PFSK-1 (cell line): ENCODE measurements at regions not wholly inside any gene's neighbourhood (a gene's known extent, or its start where the extent isn't known, plus 50 kb on each side); places are given as distances from the start of the nearest gene placed in this dataset.

Experiments
- FOXP2 ChIP-seq: optimal IDR thresholded peaks from 2 replicates; pipeline ENCODE3; 2011; ENCODE audit warnings: borderline replicate concordance, control low read depth, inconsistent platforms; ENCODE audit not compliant: insufficient read depth; ENCODE audit errors: extremely low read length, extremely low read depth
- POLR2AphosphoS5 ChIP-seq: IDR thresholded peaks from 2 replicates; pipeline ENCODE4 v1.6.1; 2012; ENCODE audit warnings: low read depth, mild to moderate bottlenecking, control low read depth, low read length, moderate library complexity
- SIN3A ChIP-seq: IDR thresholded peaks from 2 replicates; pipeline ENCODE4 v1.6.1; 2012; ENCODE audit warnings: mild to moderate bottlenecking, low read length, moderate library complexity, borderline replicate concordance; ENCODE audit not compliant: insufficient read depth
- TAF1 ChIP-seq: IDR thresholded peaks from 2 replicates; pipeline ENCODE4 v1.6.1; 2012; ENCODE audit warnings: low read length, control low read depth, borderline replicate concordance; ENCODE audit not compliant: insufficient read depth
- TF ChIP-seq, protein P1 (sequence below), 2 experiments: IDR thresholded peaks; 2 replicates each; pipeline versions ENCODE4 v1.6.1 to v1.8.0; 2011 to 2012; ENCODE audit warnings: low read depth in 2 of 2, low read length in 2 of 2, control low read depth in 1 of 2, inconsistent platforms in 1 of 2, mild to moderate bottlenecking in 1 of 2, moderate library complexity in 1 of 2; ENCODE audit not compliant: insufficient read depth in 1 of 2

DNA sequence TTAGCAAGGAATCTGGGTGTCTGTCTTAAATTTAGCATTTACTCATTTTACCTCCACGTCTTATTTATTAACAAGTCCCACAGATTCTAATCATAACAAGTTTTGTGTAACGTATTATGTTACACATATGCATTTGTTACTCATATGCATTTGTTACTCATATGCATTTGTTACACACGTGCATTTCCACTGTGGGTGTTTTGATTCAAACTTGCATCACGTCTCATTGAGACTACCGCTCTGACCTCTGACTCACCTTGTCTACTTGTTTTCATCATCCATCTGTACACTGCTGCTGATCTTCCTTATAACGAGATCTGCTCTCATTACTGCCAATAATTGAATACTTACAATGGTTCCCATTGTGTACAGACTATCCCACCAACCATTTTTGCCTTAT lies 1141.4 kb downstream of the TBL1XR1 start:
- TF ChIP-seq SIN3A: no peak
- no peak for TF ChIP-seq TAF1
- TF ChIP-seq, protein P1, sequence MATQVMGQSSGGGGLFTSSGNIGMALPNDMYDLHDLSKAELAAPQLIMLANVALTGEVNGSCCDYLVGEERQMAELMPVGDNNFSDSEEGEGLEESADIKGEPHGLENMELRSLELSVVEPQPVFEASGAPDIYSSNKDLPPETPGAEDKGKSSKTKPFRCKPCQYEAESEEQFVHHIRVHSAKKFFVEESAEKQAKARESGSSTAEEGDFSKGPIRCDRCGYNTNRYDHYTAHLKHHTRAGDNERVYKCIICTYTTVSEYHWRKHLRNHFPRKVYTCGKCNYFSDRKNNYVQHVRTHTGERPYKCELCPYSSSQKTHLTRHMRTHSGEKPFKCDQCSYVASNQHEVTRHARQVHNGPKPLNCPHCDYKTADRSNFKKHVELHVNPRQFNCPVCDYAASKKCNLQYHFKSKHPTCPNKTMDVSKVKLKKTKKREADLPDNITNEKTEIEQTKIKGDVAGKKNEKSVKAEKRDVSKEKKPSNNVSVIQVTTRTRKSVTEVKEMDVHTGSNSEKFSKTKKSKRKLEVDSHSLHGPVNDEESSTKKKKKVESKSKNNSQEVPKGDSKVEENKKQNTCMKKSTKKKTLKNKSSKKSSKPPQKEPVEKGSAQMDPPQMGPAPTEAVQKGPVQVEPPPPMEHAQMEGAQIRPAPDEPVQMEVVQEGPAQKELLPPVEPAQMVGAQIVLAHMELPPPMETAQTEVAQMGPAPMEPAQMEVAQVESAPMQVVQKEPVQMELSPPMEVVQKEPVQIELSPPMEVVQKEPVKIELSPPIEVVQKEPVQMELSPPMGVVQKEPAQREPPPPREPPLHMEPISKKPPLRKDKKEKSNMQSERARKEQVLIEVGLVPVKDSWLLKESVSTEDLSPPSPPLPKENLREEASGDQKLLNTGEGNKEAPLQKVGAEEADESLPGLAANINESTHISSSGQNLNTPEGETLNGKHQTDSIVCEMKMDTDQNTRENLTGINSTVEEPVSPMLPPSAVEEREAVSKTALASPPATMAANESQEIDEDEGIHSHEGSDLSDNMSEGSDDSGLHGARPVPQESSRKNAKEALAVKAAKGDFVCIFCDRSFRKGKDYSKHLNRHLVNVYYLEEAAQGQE (IDR thresholded peaks at IDR 0.05; ENCODE audit: insufficient read depth in 1 of 2, low read depth in 2 of 2, low read length in 2 of 2): no peak
- TF ChIP-seq POLR2AphosphoS5: no peak
- TF ChIP-seq FOXP2: no peak

DNA sequence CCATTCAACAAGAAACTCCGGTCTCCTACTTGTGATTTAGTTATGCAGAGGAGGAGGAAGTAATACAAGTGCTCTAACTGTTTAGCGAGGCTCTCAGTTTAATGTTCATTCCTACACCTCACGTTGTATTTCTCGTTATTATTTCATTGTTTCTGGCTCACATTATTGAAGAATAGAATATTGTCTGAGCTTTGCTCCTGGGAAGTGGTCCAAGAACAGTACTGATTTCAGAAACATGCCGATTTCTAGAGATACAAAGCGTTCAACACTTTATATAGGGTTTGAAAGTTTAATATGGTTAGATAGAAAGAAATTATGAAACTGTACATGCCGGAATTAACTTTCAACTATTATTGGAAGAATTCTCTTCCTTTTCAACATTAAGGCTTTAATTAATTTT lies 1145.5 kb downstream of the TBL1XR1 start:
- no peak for TF ChIP-seq TAF1
- no peak for TF ChIP-seq FOXP2
- no peak for TF ChIP-seq SIN3A
- no peak for TF ChIP-seq POLR2AphosphoS5
- TF ChIP-seq, protein P1 (IDR thresholded peaks at IDR 0.05; ENCODE audit: insufficient read depth in 1 of 2, low read depth in 2 of 2, low read length in 2 of 2): no peak

DNA sequence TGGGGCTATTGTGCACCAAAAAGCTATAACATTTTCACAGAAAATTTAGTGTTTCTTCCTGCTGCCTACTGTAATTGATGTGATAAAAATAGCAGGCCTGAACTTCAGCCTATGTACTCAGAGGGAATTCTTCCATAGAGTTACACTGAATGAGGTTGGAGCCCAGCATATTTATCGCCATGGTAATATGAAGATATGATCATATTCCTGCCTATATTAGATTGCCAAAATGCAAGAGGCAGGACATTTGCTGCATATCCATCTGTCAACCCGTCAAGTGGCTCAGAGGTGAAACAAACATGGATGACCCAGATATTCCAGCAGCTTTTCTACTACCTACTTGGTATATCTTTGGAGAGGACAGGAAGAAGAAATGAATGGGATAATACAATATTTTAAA lies 1150.6 kb downstream of the TBL1XR1 start:
- TF ChIP-seq, protein P1 (IDR thresholded peaks at IDR 0.05; ENCODE audit: insufficient read depth in 1 of 2, low read depth in 2 of 2, low read length in 2 of 2): no peak
- no peak for TF ChIP-seq POLR2AphosphoS5
- no peak for TF ChIP-seq TAF1
- TF ChIP-seq FOXP2: no peak
- no peak for TF ChIP-seq SIN3A

DNA sequence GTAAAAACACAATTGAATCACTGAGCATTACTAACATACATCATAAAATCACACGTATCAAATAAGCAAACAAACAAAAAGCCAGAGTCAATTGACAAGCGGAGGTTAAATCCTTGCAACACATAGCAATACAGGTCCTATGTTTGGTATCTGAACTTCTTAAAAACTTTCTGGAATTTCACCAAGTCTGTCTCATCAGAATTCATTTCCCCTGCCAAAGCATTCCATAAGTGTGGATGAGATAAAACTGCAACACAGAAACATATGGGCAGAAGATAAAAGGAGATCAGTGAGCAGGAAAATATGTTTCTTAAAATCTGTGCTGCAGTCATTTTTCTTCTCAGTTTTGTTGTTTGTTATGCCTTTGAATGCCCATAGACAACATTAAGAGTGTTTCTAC lies 1155.5 kb downstream of the TBL1XR1 start:
- TF ChIP-seq, protein P1 (IDR thresholded peaks at IDR 0.05; ENCODE audit: insufficient read depth in 1 of 2, low read depth in 2 of 2, low read length in 2 of 2): no peak
- TF ChIP-seq SIN3A (no peak), POLR2AphosphoS5 (no peak), FOXP2 (no peak), TAF1 (no peak)

DNA sequence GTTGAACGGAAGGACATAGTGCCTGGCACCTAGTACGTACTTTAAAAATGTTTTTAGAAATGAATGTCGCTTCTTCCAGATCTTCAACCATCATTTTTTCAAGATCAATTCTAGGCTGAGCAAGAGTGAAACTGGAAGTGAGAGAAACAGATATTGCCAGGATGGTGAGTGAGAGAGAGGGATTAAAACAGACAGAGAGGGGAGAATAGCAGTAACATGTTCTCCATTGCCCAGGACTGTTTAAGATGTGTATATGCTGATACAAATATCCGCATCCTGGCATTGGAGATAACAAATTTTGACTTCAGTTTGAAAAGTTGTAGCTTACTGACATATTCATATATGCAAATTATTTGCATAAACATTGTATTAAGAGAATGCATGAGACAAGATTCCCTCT lies 1156.1 kb downstream of the TBL1XR1 start:
- TF ChIP-seq SIN3A: no peak
